ENCODE measurements at regions not wholly inside any gene's neighbourhood (a gene's known extent, or its start where the extent isn't known, plus 50 kb on each side); places are given as distances from the start of the nearest gene placed in this dataset.
"Not testable (repeated sequence)": the region's sequence is repeated elsewhere in the genome, so short reads cannot be mapped to it uniquely, and the experiment has no call there.

GRCh38 chr6:139881728-139882211, 507.3 kb upstream of the CITED2 start:
- no peak overlapping the region for H3K27ac Mint-ChIP-seq
- no peaks in the 10 kb centered on the region for H3K36me3 Mint-ChIP-seq
- H3K27me3 Mint-ChIP-seq: peaks cover 6% of the 10 kb centered on the region
- intact Hi-C loops (cut with micrococcal nuclease): loop anchor here (1.0 to 10.0 kb wide), 2 partner anchors 1040 to 1683 kb away; no protein-coding TSS in a partner anchor
- H3K9me3 Mint-ChIP-seq: no peaks in the 10 kb centered on the region
- no peaks in the 10 kb centered on the region for H3K4me1 Mint-ChIP-seq (ENCODE audit: low read depth)
- no peak overlapping the region for H3K4me3 Mint-ChIP-seq
- POLR2A ChIA-PET: interaction anchor here (0.6 kb wide), 1 partner anchor 169 kb away, joined by 3 read pairs; no protein-coding TSS in a partner anchor
- DNase-seq: peak; percentile 19
- CTCF ChIA-PET: interaction anchor here (0.5 to 1.7 kb wide), 9 partner anchors 10 to 1715 kb away, joined by 3 to 7 read pairs (median 3); no protein-coding TSS in a partner anchor

DNA sequence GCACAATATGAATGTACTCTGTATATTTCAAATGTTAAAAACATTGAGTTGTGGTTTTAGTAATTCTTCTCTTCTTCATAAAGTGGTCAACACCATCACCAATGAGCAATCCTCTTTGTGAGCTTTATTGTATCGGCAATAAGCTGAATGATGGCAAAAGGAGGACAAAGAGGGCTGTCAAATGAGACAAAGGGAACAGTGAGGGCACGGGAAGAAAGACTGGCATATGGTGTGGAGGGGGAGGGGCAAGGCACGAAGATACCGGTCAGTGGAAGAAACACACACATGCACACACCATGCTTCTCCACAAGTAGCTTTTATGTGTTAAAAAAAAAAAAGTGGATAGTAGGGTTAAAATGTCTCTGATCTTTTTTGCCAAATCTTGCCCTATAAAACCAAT, 506.8 kb upstream of the CITED2 start:
- ChIA-PET CTCF (interaction anchor here (0.7 to 1.7 kb wide), 7 partner anchors 10 to 1040 kb away, joined by 3 to 7 read pairs (median 3); no protein-coding TSS in a partner anchor), POLR2A (interaction anchor here (0.6 kb wide), 1 partner anchor 169 kb away, joined by 3 read pairs; no protein-coding TSS in a partner anchor)
- Mint-ChIP-seq H3K9me3 (no peaks in the 10 kb centered on the region), H3K4me3 (no peak overlapping the region), H3K27me3 (peaks cover 6% of the 10 kb centered on the region), H3K4me1 (ENCODE audit: low read depth) (no peaks in the 10 kb centered on the region), H3K27ac (no peak overlapping the region), H3K36me3 (no peaks in the 10 kb centered on the region)
- DNase-seq: no peak
- intact Hi-C loops (cut with micrococcal nuclease): loop anchor here (1.0 to 10.0 kb wide), 2 partner anchors 1040 to 1684 kb away; no protein-coding TSS in a partner anchor

DNA sequence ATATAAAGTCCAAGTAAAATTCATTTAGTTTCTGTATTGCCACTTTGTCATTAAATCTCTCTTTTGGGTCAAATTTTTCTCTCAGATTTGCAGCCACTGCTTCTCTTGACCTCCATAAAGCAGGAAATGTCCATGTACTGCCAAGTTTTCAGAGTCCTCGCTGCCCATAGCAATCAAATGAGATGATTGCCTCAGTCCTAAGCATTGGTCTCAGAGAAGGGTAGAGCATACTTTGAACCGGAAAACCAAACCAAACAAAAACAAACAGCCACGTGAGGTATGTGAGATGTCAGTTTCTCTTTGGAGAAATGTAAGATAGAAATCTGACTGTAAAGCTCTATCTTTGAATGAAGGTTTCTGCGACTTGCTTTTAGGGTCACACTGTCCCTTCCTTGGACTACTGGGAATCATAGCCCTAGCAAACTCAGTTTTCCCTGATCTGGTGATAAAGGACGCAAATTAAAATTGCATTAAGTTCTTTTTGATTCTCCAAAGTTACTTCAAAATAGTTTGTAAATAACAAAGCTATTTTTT, 505.4 kb upstream of the CITED2 start:
- intact Hi-C loops (cut with micrococcal nuclease): loop anchor here (10.0 kb wide), 1 partner anchor 1685 kb away; no protein-coding TSS in a partner anchor
- H3K36me3 Mint-ChIP-seq: no peaks in the 10 kb centered on the region
- POLR2A ChIA-PET: no interaction called here
- no peaks in the 10 kb centered on the region for H3K9me3 Mint-ChIP-seq
- CTCF ChIA-PET: interaction anchor here (0.6 to 1.6 kb wide), 4 partner anchors 10 to 1042 kb away, joined by 3 to 4 read pairs (median 3); no protein-coding TSS in a partner anchor
- no peaks in the 10 kb centered on the region for H3K4me1 Mint-ChIP-seq (ENCODE audit: low read depth)
- peaks cover 6% of the 10 kb centered on the region for H3K27me3 Mint-ChIP-seq
- no peak overlapping the region for H3K4me3 Mint-ChIP-seq
- H3K27ac Mint-ChIP-seq: no peak overlapping the region
- no peak for DNase-seq

DNA sequence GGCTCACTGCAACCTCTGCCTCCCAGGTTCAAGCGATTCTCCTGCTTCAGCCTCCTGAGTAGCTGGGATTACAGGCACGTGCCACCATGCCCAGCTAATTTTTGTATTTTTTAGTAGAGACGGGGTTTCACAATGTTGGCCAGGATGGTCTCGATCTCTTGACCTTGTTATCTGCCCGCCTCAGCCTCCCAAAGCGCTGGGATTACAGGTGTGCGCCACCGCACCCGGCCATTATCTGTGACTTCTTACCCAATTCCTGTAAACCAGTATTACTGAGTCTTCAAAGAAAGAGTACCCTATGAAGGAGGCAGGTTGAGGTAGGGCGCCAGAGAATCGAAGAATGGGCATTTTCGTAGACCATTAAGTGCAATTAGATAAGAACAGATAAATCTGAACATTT, 504.8 kb upstream of the CITED2 start:
- H3K27me3 Mint-ChIP-seq; H3K9me3 Mint-ChIP-seq; POLR2A ChIA-PET; H3K4me1 Mint-ChIP-seq (ENCODE audit: low read depth); DNase-seq; H3K4me3 Mint-ChIP-seq; H3K27ac Mint-ChIP-seq; H3K36me3 Mint-ChIP-seq; intact Hi-C loops (cut with micrococcal nuclease); CTCF ChIA-PET: not testable (repeated sequence)

GRCh38 chr6:139877828-139878405, 503.5 kb upstream of the CITED2 start:
- H3K4me3 Mint-ChIP-seq: no peak overlapping the region
- ChIA-PET CTCF (no interaction called here), POLR2A (no interaction called here)

GRCh38 chr6:139872665-139873064, 498.2 kb upstream of the CITED2 start:
- no peak for DNase-seq
- Mint-ChIP-seq H3K4me3 (no peak overlapping the region), H3K4me1 (ENCODE audit: low read depth) (no peaks in the 10 kb centered on the region), H3K27me3 (no peaks in the 10 kb centered on the region), H3K36me3 (no peaks in the 10 kb centered on the region), H3K9me3 (no peaks in the 10 kb centered on the region), H3K27ac (no peak overlapping the region)
- intact Hi-C loops (cut with micrococcal nuclease): no loop called here
- POLR2A ChIA-PET: no interaction called here
- CTCF ChIA-PET: interaction anchor here (1.5 kb wide), 1 partner anchor 500 kb away, joined by 4 read pairs; no protein-coding TSS in a partner anchor

More at GRCh38 chr6:139877828-139878405, 503.5 kb upstream of the CITED2 start:
- no peaks in the 10 kb centered on the region for H3K9me3 Mint-ChIP-seq
- peaks cover 6% of the 10 kb centered on the region for H3K27me3 Mint-ChIP-seq
- H3K36me3 Mint-ChIP-seq: no peaks in the 10 kb centered on the region
- no peak overlapping the region for H3K27ac Mint-ChIP-seq
- H3K4me1 Mint-ChIP-seq (ENCODE audit: low read depth): no peaks in the 10 kb centered on the region
- no peak for DNase-seq
- intact Hi-C loops (cut with micrococcal nuclease): no loop called here

DNA sequence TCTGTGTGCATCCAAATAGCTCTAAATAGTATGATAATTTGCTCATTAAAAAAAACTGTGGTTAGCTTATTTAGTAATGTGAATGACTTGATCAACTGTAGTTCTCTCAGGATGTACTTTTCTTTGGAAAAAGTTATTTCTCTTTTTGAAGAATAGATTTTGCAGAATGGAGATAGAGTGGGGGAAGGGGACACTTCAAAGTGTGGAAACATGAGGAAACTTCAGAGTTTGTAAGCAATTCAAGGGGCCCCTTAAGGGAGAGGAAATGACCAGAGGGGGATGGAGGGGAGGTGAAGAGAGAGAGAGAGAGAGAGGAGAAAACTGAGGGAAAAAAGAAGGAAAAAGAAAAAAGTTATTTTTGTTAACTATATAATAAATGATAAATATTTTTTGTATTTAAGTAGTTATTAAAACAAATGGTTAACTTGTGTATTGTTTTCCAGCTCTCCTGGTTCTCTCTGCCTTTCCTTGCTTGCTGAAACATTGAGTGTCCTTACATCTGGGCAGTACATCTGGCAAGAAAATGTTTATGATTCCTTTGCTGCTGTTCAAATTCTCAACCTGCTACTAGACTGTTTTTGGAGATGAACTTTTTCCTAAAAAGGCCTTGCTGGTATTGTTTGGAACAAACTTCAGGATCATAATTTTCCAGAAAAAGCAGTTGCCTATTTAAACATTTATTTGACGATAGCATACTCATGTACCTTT, 497.5 kb upstream of the CITED2 start:
- Mint-ChIP-seq H3K4me3 (no peak overlapping the region), H3K27me3 (no peaks in the 10 kb centered on the region), H3K9me3 (no peaks in the 10 kb centered on the region), H3K4me1 (ENCODE audit: low read depth) (no peaks in the 10 kb centered on the region), H3K27ac (no peak overlapping the region), H3K36me3 (no peaks in the 10 kb centered on the region)
- ChIA-PET CTCF (interaction anchor here (1.5 kb wide), 1 partner anchor 499 kb away, joined by 4 read pairs; no protein-coding TSS in a partner anchor), POLR2A (no interaction called here)
- DNase-seq: no peak
- intact Hi-C loops (cut with micrococcal nuclease): no loop called here

DNA sequence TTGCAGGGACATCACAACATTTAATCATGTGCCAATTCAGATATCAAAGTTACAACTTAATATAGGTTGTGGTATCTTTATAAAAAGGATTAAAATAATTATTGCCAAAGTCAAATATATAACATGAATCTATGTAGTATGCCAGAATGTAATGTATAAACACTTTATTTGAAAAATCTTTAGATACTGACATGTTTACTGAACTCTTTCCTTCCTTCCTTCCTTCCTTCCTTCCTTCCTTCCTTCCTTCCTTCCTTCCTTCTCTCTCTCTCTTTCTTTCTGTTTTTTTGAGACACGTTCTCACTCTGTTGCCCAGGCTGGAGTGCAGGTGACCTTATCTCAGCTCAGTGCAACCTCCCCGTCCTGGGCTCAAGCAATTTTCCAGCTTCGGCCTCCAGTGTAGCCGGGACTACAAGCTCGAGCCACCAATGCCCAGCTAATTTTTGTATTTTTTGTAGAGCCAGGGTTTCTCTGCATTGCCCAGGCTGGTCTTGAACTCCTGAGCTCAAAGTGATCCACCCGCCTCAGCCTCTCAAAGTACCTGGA, 496.8 kb upstream of the CITED2 start:
- H3K27me3 Mint-ChIP-seq: no peaks in the 10 kb centered on the region
- no peaks in the 10 kb centered on the region for H3K36me3 Mint-ChIP-seq
- no peak overlapping the region for H3K27ac Mint-ChIP-seq
- H3K9me3 Mint-ChIP-seq: no peaks in the 10 kb centered on the region
- ChIA-PET CTCF (interaction anchor here (1.5 kb wide), 1 partner anchor 499 kb away, joined by 4 read pairs; no protein-coding TSS in a partner anchor), POLR2A (no interaction called here)
- H3K4me1 Mint-ChIP-seq (ENCODE audit: low read depth): no peaks in the 10 kb centered on the region
- H3K4me3 Mint-ChIP-seq: no peak overlapping the region
- intact Hi-C loops (cut with micrococcal nuclease): no loop called here
- DNase-seq: no peak

DNA sequence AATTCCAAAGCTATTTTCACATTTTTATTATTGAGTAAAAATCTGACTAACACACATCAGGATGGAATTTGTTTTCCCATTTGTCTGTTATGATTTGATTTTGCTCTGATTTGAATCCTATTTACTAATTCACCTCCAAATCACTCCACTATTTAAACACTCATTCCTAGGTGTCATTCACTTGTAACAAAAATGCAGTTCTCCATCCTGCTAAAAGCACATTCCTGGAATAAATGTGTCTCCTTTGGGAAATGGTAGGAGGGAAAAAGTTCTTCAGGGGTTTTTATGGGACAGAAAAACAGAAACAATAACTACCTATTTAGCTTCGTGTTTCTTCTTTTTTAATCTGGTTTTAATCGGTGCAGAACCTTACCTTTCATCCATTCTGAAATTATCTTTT, 494.1 kb upstream of the CITED2 start:
- Mint-ChIP-seq H3K4me3 (no peak overlapping the region), H3K27me3 (no peaks in the 10 kb centered on the region), H3K36me3 (no peaks in the 10 kb centered on the region), H3K9me3 (no peaks in the 10 kb centered on the region), H3K4me1 (ENCODE audit: low read depth) (no peaks in the 10 kb centered on the region), H3K27ac (no peak overlapping the region)
- no peak for DNase-seq
- POLR2A ChIA-PET: no interaction called here
- intact Hi-C loops (cut with micrococcal nuclease): no loop called here
- CTCF ChIA-PET: no interaction called here

DNA sequence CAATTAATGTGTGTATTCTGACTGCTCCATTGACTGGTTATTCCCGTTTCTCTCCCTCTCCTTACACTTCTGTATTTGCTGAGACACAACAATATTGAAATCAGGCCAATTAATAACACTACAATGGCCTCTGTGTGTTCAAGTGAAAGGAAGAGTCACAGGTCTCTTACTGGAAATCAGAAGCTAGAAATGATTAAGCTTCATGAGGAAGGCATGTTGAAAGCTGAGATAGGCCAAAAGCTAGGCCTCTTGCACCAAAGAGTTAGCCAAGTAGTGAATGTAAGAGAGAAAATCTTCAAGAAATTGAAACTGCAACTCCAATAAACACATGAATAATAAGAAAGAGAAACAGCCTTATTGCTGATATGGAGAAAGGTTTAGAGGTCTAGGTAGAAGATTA, 489.5 kb upstream of the CITED2 start:
- H3K9me3 Mint-ChIP-seq: no peaks in the 10 kb centered on the region
- no peaks in the 10 kb centered on the region for H3K36me3 Mint-ChIP-seq
- no peak overlapping the region for H3K4me3 Mint-ChIP-seq
- ChIA-PET CTCF (no interaction called here), POLR2A (no interaction called here)
- no peak overlapping the region for H3K27ac Mint-ChIP-seq
- no peak for DNase-seq
- intact Hi-C loops (cut with micrococcal nuclease): no loop called here
- H3K27me3 Mint-ChIP-seq: no peaks in the 10 kb centered on the region
- no peaks in the 10 kb centered on the region for H3K4me1 Mint-ChIP-seq (ENCODE audit: low read depth)

DNA sequence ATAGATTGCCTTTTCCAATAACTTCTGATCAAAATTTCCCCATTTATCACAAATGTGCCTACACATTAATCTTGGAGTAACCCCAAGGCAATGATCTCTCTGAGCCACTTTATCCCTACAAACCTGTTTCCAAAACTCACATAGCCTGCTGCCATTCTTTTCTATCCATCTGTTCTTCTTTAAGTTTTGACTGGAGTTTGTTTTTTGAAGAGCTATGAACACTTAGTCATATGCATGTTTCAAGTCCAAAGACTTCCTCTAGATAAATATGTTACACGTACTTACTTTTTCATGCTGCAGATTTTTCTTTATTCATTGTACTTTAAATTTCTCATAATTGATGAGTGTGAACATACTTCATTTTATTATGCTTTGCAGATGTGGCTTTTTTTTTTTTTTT, 488.9 kb upstream of the CITED2 start:
- Mint-ChIP-seq H3K27me3 (no peaks in the 10 kb centered on the region), H3K27ac (no peak overlapping the region), H3K9me3 (no peaks in the 10 kb centered on the region), H3K4me3 (no peak overlapping the region), H3K4me1 (ENCODE audit: low read depth) (no peaks in the 10 kb centered on the region), H3K36me3 (no peaks in the 10 kb centered on the region)
- CTCF ChIA-PET: no interaction called here
- DNase-seq: no peak
- intact Hi-C loops (cut with micrococcal nuclease): no loop called here
- POLR2A ChIA-PET: no interaction called here

- POLR2A ChIA-PET: no interaction called here
- CTCF ChIA-PET: no interaction called here
- intact Hi-C loops (cut with micrococcal nuclease): no loop called here
- DNase-seq: no peak
- Mint-ChIP-seq H3K27ac (no peak overlapping the region), H3K4me3 (no peak overlapping the region), H3K4me1 (ENCODE audit: low read depth) (no peaks in the 10 kb centered on the region), H3K36me3 (no peaks in the 10 kb centered on the region), H3K9me3 (no peaks in the 10 kb centered on the region), H3K27me3 (no peaks in the 10 kb centered on the region)
These were observed 487.9 kb upstream of the CITED2 start for GRCh38 chr6:139862311-139862710.
